SK-N-SH treated with all-trans-retinoic acid at 6 μM for 48 hours (cell line): ENCODE measurements at regions not wholly inside any gene's neighbourhood (a gene's known extent, or its start where the extent isn't known, plus 50 kb on each side); places are given as distances from the start of the nearest gene placed in this dataset.

Experiments
- ATAC-seq: fragments of 200-7000 bp; cut with Tn5 transposase; 3 replicates; pipeline ENCODE4 v1.9.1; 2020; ENCODE audit warnings: mild to moderate bottlenecking, moderate library complexity
- ARNTL ChIP-seq: fragments of 450-650 bp; formaldehyde crosslinking; IDR thresholded peaks from 2 replicates; pipeline ENCODE4 v1.5.0; 2020; ENCODE audit warnings: low read depth, mild to moderate bottlenecking, moderate library complexity, borderline replicate concordance
- BACH2 ChIP-seq: fragments of 250-450 bp; sonication (Bioruptor Pico); IDR thresholded peaks from 2 replicates; pipeline ENCODE4 v1.9.0; 2021; ENCODE audit warnings: mild to moderate bottlenecking, borderline replicate concordance
- CREB5 ChIP-seq: fragments of 250-450 bp; sonication (Bioruptor Pico); IDR thresholded peaks from 2 replicates; pipeline ENCODE4 v1.5.1; 2020; ENCODE audit warnings: low read depth, mild to moderate bottlenecking, moderate library complexity
- CSDC2 ChIP-seq: fragments of 250-450 bp; sonication (Bioruptor Pico); IDR thresholded peaks from 2 replicates; pipeline ENCODE4 v1.5.0; 2020; ENCODE audit warnings: mild to moderate bottlenecking, moderate library complexity
- CSRNP3 ChIP-seq: fragments of 250-450 bp; sonication (Bioruptor Pico); IDR thresholded peaks from 2 replicates; pipeline ENCODE4 v1.5.1; 2021; ENCODE audit warnings: mild to moderate bottlenecking, moderate library complexity
- ESRRG ChIP-seq: fragments of 250-450 bp; sonication (Bioruptor Pico); IDR thresholded peaks from 2 replicates; pipeline ENCODE4 v1.6.1; 2021; ENCODE audit warnings: mild to moderate bottlenecking
- ISL1 ChIP-seq: fragments of 250-450 bp; sonication (Bioruptor Pico); IDR thresholded peaks from 2 replicates; pipeline ENCODE4 v2.1.2; 2022; ENCODE audit warnings: mild to moderate bottlenecking, moderate library complexity
- OSR1 ChIP-seq: fragments of 250-450 bp; sonication (Bioruptor Pico); IDR thresholded peaks from 2 replicates; pipeline ENCODE4 v1.8.0; 2022; ENCODE audit warnings: moderate library complexity, mild to moderate bottlenecking, inconsistent platforms
- PATZ1 ChIP-seq: fragments of 250-450 bp; sonication (Bioruptor Pico); IDR thresholded peaks from 2 replicates; pipeline ENCODE4 v1.8.0; 2020; ENCODE audit warnings: mild to moderate bottlenecking, moderate library complexity, borderline replicate concordance
- POU6F1 ChIP-seq: fragments of 250-450 bp; sonication (Bioruptor Pico); IDR thresholded peaks from 2 replicates; pipeline ENCODE4 v1.8.0; 2021; ENCODE audit warnings: low read depth, mild to moderate bottlenecking, moderate library complexity, borderline replicate concordance
- SNAI2 ChIP-seq: fragments of 250-450 bp; sonication (Bioruptor Pico); IDR thresholded peaks from 2 replicates; pipeline ENCODE4 v1.5.0; 2020; ENCODE audit warnings: mild to moderate bottlenecking, moderate library complexity
- TCF4 ChIP-seq: fragments of 250-450 bp; sonication (Bioruptor Pico); IDR thresholded peaks from 2 replicates; pipeline ENCODE4 v1.8.0; 2021; ENCODE audit warnings: mild to moderate bottlenecking, moderate library complexity, borderline replicate concordance
- TOX ChIP-seq: fragments of 250-450 bp; sonication (Bioruptor Pico); IDR thresholded peaks from 2 replicates; pipeline ENCODE4 v1.8.0; 2021; ENCODE audit warnings: mild to moderate bottlenecking, moderate library complexity, borderline replicate concordance
- TSHZ2 ChIP-seq: fragments of 250-450 bp; sonication (Bioruptor Pico); IDR thresholded peaks from 2 replicates; pipeline ENCODE4 v1.5.0; 2020; ENCODE audit warnings: mild to moderate bottlenecking, moderate library complexity
- ZC3H10 ChIP-seq: fragments of 250-450 bp; sonication (Bioruptor Pico); IDR thresholded peaks from 2 replicates; pipeline ENCODE4 v1.5.1; 2021; ENCODE audit warnings: mild to moderate bottlenecking, moderate library complexity
- ZFP3 ChIP-seq: fragments of 250-450 bp; sonication (Bioruptor Pico); IDR thresholded peaks from 2 replicates; pipeline ENCODE4 v1.5.0; 2020; ENCODE audit warnings: mild to moderate bottlenecking, moderate library complexity
- ZFP30 ChIP-seq: fragments of 450-650 bp; formaldehyde crosslinking; IDR thresholded peaks from 2 replicates; pipeline ENCODE4 v1.5.0; 2022; ENCODE audit warnings: mild to moderate bottlenecking, moderate library complexity
- ZNF565 ChIP-seq: fragments of 450-650 bp; formaldehyde crosslinking; conservative IDR thresholded peaks from 2 replicates; pipeline ENCODE4 v1.5.0; 2020; ENCODE audit warnings: low read depth, mild to moderate bottlenecking, moderate library complexity
- ZNF70 ChIP-seq: fragments of 450-650 bp; formaldehyde crosslinking; IDR thresholded peaks from 2 replicates; pipeline ENCODE4 v1.5.0; 2020; ENCODE audit warnings: mild to moderate bottlenecking, moderate library complexity
- ZNF8 ChIP-seq: fragments of 450-650 bp; formaldehyde crosslinking; IDR thresholded peaks from 2 replicates; pipeline ENCODE4 v1.5.0; 2020; ENCODE audit warnings: mild to moderate bottlenecking, moderate library complexity

GRCh38 chr5:118430076-118430475 is 558.3 kb downstream of the DTWD2 start:
- TF ChIP-seq TSHZ2 (CRISPR knock-in tag), result no peak
- TF ChIP-seq ZNF70 (CRISPR knock-in tag), result no peak
- TF ChIP-seq ISL1 (CRISPR knock-in tag), result no peak
- no peak for TF ChIP-seq SNAI2 (CRISPR knock-in tag)
- no peak for TF ChIP-seq POU6F1 (CRISPR knock-in tag)
- TF ChIP-seq CSDC2 (CRISPR knock-in tag), result no peak
- no peak for ATAC-seq

- ATAC-seq, result no peak
- TF ChIP-seq ESRRG (CRISPR knock-in tag) (no peak), ZFP3 (CRISPR knock-in tag) (no peak), TCF4 (no peak), OSR1 (CRISPR knock-in tag) (no peak), ARNTL (CRISPR knock-in tag) (no peak), SNAI2 (CRISPR knock-in tag) (no peak), CSRNP3 (no peak), ISL1 (CRISPR knock-in tag) (no peak), ZFP30 (CRISPR knock-in tag) (no peak), ZNF8 (no peak), PATZ1 (CRISPR knock-in tag) (no peak), ZNF70 (CRISPR knock-in tag) (no peak), BACH2 (CRISPR knock-in tag) (no peak)
Observed at GRCh38 chr5:118407958-118408357, 580.4 kb downstream of the DTWD2 start.

GRCh38 chr5:118405650-118406061 is 582.7 kb downstream of the DTWD2 start:
- ATAC-seq, result no peak
- TF ChIP-seq PATZ1 (CRISPR knock-in tag) (no peak), TCF4 (no peak), ZNF565 (no peak), CSDC2 (CRISPR knock-in tag) (no peak), POU6F1 (CRISPR knock-in tag) (no peak), ZNF8 (no peak), TOX (CRISPR knock-in tag) (no peak), SNAI2 (CRISPR knock-in tag) (no peak), ZNF70 (CRISPR knock-in tag) (no peak), CREB5 (CRISPR knock-in tag) (no peak), ZC3H10 (no peak), CSRNP3 (no peak)
